ENCODE measurements at regions not wholly inside any gene's neighbourhood (a gene's known extent, or its start where the extent isn't known, plus 50 kb on each side); places are given as distances from the start of the nearest gene placed in this dataset.

- CTCF ChIA-PET = interaction anchor here (1.4 to 2.1 kb wide), 2 partner anchors 29 to 1044 kb away, joined by 4 to 6 read pairs; no protein-coding TSS in a partner anchor
- no peak for DNase-seq (ENCODE audit: extremely low spot score)
- POLR2A ChIA-PET = no interaction called here
- no peak for TF ChIP-seq CTCF (IDR thresholded peaks at IDR 0.05; ENCODE audit: control extremely low read depth, extremely low read depth, low read depth, missing control alignments)
Observed at GRCh38 chr5:143932584-143932983, 120.6 kb downstream of the HMHB1 start.

- ChIA-PET CTCF (interaction anchor here (2.1 kb wide), 1 partner anchor 30 kb away, joined by 6 read pairs; no protein-coding TSS in a partner anchor), POLR2A (no interaction called here)
- TF ChIP-seq CTCF (IDR thresholded peaks at IDR 0.05; ENCODE audit: control extremely low read depth, extremely low read depth, low read depth, missing control alignments) = no peak
- no peak for DNase-seq (ENCODE audit: extremely low spot score)
Observed at GRCh38 chr5:143933451-143933850, 121.5 kb downstream of the HMHB1 start.

GRCh38 chr5:143934821-143935220 lies 122.9 kb downstream of the HMHB1 start:
- POLR2A ChIA-PET = no interaction called here
- TF ChIP-seq CTCF (IDR thresholded peaks at IDR 0.05; ENCODE audit: control extremely low read depth, extremely low read depth, low read depth, missing control alignments) = no peak
- DNase-seq (ENCODE audit: extremely low spot score) = no peak
- CTCF ChIA-PET = no interaction called here

GRCh38 chr5:143938230-143938629 lies 126.3 kb downstream of the HMHB1 start:
- POLR2A ChIA-PET = no interaction called here

GRCh38 chr5:143946837-143947236 lies 134.9 kb downstream of the HMHB1 start:
- DNase-seq (ENCODE audit: extremely low spot score) = no peak
- ChIA-PET CTCF (no interaction called here), POLR2A (no interaction called here)
- no peak for TF ChIP-seq CTCF (IDR thresholded peaks at IDR 0.05; ENCODE audit: control extremely low read depth, extremely low read depth, low read depth, missing control alignments)

More at GRCh38 chr5:143938230-143938629, 126.3 kb downstream of the HMHB1 start:
- CTCF ChIA-PET = interaction anchor here (1.4 kb wide), 1 partner anchor 14 kb away, joined by 4 read pairs; no protein-coding TSS in a partner anchor
- no peak for DNase-seq (ENCODE audit: extremely low spot score)
- TF ChIP-seq CTCF (IDR thresholded peaks at IDR 0.05; ENCODE audit: control extremely low read depth, extremely low read depth, low read depth, missing control alignments) = no peak

- TF ChIP-seq CTCF (IDR thresholded peaks at IDR 0.05; ENCODE audit: control extremely low read depth, extremely low read depth, low read depth, missing control alignments) = no peak
- ChIA-PET POLR2A (no interaction called here), CTCF (interaction anchor here (1.4 kb wide), 1 partner anchor 41 kb away, joined by 3 read pairs; no protein-coding TSS in a partner anchor)
- no peak for DNase-seq (ENCODE audit: extremely low spot score)
Observed at GRCh38 chr5:143947313-143947712, 135.4 kb downstream of the HMHB1 start.

Data from GM10248 (cell line).